Vagina (tissue), 2 donors: ENCODE measurements at regions not wholly inside any gene's neighbourhood (a gene's known extent, or its start where the extent isn't known, plus 50 kb on each side); places are given as distances from the start of the nearest gene placed in this dataset.

ENCODE experiments used
- POLR2A ChIP-seq, 2 donors: fragments of 450-650 bp; IDR thresholded peaks; one replicate each; pipeline ENCODE4 v1.6.1; 2017; ENCODE audit warnings: antibody characterized with exemption in 2 of 2, mild to moderate bottlenecking in 2 of 2, moderate library complexity in 2 of 2
- POLR2AphosphoS5 ChIP-seq, 2 donors: sonication (generic); formaldehyde crosslinking; IDR thresholded peaks; one replicate each; pipeline ENCODE4 v1.9.0; 2017; ENCODE audit warnings: antibody characterized with exemption in 2 of 2, mild to moderate bottlenecking in 2 of 2, low read depth in 1 of 2; ENCODE audit not compliant: insufficient read depth in 1 of 2
- TF ChIP-seq, protein P1 (sequence below), 3 experiments: fragments of 450-650 bp in 2 of 3; fragments of 200-600 bp in 1 of 3; sonication (generic) in 1 of 3; IDR thresholded peaks; one replicate each; pipeline ENCODE4 v1.5.1; 2017 to 2019; ENCODE audit warnings: antibody characterized with exemption in 3 of 3, mild to moderate bottlenecking in 2 of 3, moderate library complexity in 2 of 3

DNA sequence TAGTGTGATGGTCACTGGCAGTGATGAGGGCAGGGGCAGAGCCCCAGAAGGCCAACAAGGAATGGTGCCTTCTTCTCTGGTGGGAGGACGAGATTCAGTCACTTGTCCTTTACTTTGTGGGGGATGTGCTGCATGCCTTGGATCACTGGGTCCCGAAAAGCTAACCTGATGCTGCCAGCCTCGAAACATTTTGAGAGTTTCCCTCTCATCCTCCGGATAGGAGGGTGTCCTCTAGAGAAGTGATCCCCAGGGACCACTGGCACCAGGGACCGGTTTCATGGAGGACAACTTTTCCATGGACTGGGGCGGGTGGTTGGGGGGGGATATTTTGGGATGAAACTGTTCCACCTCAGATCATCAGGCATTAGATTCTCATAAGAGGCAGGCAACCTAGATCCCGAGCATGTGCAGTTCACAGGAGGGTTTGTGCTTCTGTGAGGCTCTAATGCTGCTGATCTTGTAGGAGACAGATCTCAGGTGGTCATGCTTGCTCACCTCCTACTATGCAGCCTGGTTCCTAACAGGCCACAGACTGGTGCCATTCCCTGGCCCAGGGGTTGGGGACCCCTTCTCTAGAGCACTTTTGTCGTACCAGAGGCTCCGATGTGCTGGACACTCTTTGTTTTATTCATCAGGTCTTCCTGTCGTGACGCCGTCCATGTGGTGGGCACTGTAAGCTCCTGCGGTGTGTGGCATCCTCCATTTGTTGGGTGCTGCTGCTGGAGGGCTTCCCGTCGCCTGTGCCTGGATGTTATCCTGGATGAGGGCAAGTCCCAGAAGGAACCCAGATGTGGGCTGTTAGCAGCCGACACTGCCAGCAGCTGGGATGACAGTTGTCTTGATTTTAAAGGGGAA is 68.5 kb upstream of the HDAC4 start:
- TF ChIP-seq, protein P1, sequence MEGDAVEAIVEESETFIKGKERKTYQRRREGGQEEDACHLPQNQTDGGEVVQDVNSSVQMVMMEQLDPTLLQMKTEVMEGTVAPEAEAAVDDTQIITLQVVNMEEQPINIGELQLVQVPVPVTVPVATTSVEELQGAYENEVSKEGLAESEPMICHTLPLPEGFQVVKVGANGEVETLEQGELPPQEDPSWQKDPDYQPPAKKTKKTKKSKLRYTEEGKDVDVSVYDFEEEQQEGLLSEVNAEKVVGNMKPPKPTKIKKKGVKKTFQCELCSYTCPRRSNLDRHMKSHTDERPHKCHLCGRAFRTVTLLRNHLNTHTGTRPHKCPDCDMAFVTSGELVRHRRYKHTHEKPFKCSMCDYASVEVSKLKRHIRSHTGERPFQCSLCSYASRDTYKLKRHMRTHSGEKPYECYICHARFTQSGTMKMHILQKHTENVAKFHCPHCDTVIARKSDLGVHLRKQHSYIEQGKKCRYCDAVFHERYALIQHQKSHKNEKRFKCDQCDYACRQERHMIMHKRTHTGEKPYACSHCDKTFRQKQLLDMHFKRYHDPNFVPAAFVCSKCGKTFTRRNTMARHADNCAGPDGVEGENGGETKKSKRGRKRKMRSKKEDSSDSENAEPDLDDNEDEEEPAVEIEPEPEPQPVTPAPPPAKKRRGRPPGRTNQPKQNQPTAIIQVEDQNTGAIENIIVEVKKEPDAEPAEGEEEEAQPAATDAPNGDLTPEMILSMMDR (IDR thresholded peaks at IDR 0.05), result no peak
- TF ChIP-seq POLR2A (IDR thresholded peaks at IDR 0.05) (no peak), POLR2AphosphoS5 (IDR thresholded peaks at IDR 0.05; ENCODE audit: insufficient read depth in 1 of 2, low read depth in 1 of 2) (no peak)
